ENCODE measurements at regions not wholly inside any gene's neighbourhood (a gene's known extent, or its start where the extent isn't known, plus 50 kb on each side); places are given as distances from the start of the nearest gene placed in this dataset.
"Not testable (repeated sequence)": the region's sequence is repeated elsewhere in the genome, so short reads cannot be mapped to it uniquely, and the experiment has no call there.

DNA sequence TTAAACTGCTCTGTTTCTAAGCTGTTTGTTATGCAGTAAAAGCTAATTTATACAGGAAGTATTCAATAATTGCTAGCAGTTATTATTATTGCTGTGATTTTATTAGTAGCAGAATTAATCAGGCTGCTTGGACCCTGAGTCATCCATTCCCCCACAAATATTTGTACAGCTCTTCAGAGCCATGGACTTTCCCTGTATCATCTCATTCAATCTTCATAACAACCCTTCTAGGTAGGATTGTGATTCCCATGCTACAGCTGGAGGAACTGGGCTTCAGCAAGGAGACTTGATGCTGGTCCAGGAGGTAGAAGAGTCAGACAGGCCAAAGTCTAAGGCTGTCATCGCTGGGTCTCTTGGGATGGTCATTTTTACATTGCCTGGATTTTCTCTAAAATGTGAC is 208.3 kb downstream of the C16orf95 start:
- no peak for DNase-seq (ENCODE audit: low read depth)

DNA sequence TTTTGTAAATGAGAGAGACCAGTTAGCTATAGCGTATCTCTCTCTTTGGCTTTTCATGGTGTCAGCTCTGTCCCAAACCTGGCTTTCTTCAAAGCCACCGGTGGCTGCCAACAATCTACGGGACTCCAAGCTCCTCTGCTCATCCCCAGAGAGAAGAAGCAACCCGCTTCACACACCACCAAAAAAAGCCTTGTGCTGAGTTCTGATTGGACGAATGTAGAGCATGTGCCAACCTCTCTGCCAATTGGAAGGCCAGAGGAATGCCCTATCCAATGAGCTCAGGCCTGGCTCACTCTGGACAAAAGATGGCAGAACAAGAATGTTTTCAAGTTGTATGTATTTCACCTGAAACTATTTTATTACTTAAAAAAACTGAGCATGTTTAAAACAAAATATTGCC is 202.4 kb downstream of the C16orf95 start:
- DNase-seq (ENCODE audit: low read depth), result no peak

DNA sequence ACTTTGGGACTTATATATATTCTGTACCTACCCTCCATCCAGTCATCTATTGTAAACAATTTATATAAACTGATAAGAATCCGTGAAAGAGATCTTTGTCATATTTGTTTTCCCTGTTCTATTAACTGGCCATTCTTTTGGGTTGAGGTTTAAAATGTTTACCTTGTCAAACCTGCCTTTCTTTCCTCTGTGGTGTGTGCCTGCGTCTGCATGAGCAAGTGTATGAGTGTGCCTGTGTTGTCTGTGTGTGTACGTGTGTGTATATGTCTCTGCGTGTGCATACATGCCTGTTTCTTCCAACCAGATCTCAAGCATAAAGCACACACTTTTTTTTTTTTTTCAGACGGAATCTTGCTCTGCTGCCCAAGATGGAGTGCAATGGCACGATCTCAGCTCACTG is 201.5 kb downstream of the C16orf95 start:
- DNase-seq (ENCODE audit: low read depth), result no peak

DNA sequence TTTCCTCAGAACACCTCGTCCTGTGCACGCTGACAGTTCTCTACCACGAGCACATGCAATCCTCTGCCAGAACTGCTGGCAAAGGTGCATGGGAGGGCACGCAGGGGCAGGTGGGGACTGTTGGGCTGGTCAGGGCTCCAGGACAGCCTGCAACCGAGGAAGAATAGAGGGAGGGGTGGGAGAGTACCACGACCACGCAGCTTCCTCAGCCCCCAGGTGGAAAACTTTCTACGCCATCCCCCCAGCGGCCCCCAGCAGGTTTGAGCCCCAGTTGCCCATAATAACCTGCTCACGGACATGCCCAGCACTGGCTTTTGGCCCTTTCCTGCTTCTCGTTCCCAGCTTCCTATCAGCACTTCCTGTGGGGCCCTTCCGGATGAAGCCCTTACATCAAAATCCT is 199.3 kb downstream of the C16orf95 start:
- no peak for DNase-seq (ENCODE audit: low read depth)

DNA sequence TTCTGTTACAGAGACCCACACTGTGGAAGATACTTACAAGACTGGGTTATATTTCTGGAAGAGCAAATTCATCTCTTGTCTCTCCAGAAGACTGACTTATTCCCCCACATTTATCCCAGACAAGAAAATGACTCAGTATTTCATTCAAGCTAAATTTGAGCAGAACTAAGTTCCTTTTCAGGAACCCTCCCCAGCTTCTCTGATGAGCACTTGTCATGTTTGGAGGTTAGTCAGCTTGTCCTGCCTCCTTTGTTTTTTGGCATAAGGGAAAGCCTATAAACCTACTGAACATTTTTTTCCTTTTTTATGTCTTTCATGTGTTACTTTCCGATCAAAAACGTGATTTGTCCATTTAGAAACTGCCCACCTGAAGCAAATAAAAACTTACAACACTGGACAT is 198.0 kb downstream of the C16orf95 start:
- no peak for DNase-seq (ENCODE audit: low read depth)

DNA sequence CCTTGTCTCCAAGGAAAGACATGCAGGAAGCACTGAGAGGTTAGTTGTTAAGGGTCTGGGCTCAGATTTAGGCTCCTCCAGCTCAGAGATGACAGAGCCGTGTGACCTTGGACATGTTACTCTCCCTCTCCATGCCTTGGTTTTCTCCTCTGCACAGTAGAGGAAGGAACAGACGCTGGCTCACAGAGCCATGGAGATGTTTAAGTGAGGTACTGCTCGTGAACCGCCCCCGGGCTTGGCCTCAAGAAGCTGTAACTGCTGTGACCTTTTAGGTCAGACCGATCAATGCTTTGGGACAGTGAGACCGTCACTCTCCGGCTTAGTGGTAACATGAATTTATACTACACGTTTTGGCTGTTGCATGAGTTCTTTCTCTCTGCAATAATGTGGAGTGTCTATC is 197.4 kb downstream of the C16orf95 start:
- DNase-seq (ENCODE audit: low read depth), result no peak

DNA sequence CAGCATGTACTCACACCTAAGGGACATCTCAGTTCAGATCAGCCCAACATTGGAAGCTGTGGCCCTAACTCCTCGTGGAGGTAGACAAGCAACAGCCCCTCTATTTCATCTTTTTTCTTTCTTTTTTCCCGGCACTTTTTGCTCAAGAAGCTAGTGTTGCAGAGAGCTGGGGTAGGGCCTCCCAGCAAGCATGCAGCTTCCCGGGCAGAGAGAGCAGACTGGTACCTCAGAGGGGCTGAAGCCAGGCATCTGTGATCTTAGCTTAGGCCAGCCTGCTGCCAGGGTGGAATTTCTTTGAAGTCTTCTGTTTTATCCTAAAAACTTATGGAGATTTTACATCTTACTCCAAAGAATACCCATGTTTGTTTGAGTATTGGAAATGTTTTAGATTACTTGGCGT is 195.4 kb downstream of the C16orf95 start:
- no peak for DNase-seq (ENCODE audit: low read depth)

DNA sequence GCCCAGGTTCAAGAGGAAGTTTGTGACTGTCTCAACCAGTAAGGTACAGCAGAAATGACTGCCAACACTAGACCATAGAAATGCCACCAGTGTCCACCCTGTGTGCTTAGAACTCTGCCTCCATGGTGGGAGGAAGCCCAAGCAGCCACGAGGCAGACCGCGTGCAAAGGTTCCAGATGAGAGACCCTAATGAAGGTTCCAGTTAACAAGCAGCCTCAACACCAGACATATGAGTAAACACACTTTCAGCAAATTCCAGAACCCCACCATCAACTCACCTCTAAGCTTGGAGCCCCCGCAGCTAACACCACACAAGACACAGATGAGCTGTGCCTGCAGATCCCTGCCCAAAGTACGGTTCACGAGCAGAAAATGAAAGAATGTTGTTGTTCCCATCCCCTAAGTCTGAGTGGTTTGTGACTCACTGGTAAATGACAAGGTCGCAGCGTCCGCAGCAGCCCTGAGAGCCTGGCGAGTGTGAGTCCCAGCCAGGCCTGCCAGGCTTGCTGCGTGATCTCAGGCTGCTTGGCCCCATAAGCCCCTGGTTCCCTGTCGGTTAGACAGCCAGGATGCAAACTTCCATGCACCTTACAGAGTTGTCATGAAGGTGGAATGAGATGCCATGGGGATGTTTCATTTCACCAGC is 193.7 kb downstream of the C16orf95 start:
- DNase-seq (ENCODE audit: low read depth), result no peak

DNA sequence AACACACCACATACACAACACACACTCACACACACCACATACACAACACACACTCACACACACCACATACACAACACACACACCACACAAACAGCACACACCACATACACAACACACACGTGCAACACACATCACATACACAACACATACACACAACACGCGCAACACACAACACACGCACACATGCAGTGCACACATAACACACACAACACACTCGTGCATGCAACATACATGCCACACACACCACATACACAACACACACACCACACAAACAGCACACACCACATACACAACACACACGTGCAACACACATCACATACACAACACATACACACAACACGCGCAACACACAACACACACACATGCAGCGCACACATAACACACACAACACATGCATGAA is 192.8 kb downstream of the C16orf95 start:
- not testable (repeated sequence) for DNase-seq (ENCODE audit: low read depth)

DNA sequence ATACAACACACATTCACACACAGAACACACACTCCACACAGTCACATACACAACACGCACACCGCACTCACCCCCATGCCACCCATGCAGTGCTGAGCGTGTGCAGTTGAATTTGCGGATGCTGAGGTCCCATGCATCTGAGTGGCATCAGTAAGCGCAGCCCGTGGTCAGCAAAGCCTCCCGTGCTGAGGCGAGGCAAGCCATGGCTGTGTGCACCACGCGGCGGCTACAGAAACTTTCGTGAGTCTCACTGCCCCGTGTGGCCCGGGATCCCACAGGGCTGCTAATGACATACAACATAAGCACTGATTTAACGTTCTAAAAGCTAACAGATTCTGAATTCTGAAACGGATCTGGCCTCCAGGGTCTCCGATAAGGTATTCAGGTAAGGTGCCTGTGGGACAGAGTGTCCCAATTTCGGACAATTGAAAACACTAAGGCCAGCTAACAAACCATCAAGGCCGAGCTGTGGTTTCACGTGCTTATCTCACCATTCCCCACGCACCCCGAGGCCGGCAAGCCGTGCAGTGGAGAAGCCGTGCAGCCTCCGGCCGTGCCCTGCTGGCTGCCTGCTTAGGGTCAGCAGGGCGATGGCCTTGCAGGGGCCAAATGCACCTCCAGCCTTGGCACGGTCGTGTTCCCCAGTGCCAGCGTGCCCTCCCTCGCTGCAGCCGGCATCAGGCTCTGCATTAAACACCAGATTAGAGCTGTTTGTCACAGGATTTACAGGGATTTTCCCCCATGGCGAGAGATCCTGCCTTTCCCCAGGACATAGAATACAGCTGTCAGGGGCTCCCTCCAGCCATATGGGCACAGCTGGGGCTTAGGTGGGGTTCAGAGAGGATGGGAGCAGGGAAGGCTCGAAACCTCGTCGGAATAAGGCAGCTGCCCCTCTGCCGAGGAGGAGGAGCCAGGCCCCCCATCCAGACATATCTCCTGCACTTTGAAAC is 191.7 kb downstream of the C16orf95 start:
- no peak for DNase-seq (ENCODE audit: low read depth)

DNA sequence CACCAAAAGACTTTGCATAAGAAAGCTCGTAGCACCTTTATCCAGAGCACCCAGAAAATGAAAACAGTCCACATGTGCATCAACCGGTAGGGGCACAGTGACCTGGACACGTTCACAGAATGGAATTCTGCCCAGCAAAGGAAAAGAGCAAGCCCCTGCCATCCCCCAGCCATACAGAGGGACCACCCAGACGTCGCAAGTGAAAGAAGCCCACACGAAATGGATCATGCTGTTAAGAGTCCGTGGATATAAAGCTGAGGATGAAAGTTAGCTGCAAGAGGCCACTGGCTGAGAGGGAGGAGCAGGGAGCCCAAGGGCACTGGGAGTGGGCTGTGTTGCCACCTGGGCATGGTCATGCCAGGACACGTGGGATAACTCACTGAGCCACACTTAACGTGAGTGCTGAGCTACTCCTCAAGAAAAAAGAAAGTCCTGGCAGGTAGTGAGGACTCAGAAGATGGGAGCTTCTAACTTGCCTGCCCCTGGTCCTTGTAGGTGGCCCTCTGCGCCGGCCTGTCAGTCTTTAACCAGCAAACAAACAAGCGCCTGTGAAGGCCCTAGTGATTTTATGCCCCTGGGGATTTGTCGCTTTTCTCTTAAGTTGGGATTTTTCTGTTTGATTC is 190.7 kb downstream of the C16orf95 start:
- DNase-seq (ENCODE audit: low read depth), result no peak

DNA sequence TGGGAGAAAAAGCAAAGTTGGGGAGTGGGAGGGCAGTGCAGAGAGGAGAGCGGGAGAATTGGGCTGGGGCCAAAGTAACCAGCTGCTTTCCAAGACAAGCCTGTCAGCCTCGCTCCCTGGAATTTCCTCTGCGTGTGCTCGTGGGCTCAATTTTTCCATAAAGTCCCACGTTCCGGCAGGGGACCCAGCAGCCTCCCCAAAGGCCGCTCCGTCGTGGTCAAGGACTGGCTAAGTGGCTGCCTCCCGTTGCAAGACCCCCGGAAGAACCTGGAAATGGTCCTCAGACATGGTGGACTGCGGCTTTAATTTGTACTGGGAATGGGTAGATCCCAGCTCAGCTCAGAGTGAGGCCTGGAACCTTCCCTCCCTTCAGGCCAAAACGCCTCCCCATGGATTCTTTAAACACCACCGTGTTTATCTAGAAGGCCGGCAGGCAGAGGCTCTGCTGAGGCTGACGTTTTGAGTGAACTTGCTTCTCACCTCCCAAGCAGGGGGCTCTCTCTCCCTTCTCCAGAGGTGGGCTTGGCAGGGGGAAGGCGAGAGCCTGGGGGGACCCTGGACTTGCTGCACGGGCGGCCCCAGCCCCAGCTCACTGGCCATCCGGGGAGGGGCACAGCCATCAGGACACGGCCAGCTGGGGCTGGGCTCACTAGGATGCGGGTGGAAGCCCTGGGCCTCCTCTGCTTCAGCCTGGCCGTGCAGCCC is 190.0 kb downstream of the C16orf95 start:
- DNase-seq (ENCODE audit: low read depth), result no peak

DNA sequence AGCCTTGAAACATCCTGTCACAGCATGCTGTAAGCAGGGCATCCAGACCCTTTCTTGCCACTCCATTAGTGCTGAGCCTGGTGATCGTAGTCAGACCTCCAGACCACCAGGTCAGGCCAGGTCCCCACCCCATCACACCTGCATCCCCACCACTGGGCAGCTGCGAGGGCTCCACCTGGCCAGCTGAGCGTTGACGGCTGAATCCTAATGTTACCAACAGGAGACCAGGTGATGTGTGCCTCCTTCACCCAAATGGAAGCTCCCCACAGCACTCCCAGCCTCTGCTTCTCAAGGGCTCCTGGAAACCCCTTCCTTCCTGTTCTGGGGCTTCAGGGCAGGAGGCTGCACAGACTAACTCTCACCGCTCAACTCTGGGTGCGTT is 189.4 kb downstream of the C16orf95 start:
- DNase-seq (ENCODE audit: low read depth), result no peak

DNA sequence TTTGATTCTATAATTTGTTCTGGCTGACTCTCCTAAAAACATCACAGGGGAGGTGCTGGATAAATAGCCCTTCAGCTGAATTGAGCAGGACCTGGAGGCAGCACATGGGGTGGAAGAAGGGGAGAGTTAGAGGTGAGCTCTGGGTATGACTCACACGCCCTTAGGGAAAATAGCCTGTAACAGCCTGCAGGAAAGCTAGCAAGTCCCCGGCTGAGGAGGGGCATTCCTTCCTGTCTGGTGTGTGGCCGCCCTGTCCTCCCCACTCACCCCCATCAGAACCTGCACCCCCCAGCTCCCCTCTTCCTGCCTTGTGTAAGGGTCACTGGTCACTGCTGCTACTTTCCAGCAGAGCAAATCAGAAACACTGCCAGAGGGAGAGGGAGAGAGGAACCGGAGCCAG is 187.4 kb downstream of the C16orf95 start:
- no peak for DNase-seq (ENCODE audit: low read depth)

DNA sequence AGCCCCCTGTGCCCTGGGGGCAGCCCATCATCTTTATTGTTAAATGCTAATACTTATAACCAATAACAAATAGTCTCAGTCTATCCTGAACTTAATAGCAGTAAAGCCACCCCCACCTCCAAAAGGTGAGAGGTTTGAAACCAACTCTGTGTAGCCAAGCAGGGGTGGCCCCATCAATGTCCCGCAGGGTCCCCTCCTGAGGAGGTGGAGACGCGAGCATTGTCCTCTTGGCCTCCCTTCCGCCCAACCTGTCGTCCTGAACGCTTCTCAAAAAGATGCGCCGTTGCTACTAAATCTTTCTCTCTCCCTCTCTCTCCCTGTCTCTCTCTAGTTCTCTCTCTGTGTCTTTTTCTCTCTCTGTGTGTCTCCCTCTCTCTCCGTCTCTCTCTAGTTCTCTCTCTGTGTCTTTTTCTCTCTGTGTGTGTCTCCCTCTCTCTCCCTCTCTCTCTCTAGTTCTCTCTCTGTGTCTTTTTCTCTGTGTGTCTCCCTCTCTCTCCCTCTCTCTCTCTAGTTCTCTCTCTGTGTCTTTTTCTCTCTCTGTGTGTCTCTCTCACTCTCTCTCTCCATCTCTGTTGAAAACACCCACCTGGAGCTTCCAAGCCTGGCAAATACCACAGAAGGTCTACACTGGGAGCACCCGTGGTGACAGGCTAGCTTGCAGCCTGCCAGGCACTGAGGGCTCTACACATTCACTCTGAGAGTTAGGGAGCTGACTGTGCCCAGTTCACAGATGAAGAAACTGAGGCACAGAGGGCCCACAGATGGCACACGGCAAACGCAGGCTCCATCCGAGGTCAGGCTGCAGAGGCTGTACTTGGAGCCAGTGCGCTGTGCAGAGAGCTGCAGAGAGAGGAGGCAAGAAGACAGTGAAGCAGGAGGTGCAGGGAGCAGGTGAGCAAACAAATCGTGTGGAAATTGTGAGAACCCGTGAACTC is 185.9 kb downstream of the C16orf95 start:
- no peak for DNase-seq (ENCODE audit: low read depth)

DNA sequence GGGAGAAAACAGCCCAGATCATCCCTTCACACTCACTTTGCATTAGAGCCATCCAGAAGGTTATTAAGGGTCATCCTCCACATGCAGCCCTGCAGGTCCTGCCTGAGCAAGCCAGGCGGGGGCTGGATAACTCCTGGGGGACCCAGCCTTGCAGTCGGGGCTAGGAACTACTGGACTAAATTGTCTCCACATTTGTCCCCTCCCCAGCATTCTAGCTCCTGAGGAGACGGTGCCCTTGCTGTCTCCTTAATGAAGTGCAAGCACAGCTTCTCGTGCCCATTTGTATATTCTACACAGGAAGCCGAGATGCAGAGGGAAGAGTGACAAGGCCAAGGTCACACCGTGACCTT is 185.2 kb downstream of the C16orf95 start:
- DNase-seq (ENCODE audit: low read depth), result no peak

DNA sequence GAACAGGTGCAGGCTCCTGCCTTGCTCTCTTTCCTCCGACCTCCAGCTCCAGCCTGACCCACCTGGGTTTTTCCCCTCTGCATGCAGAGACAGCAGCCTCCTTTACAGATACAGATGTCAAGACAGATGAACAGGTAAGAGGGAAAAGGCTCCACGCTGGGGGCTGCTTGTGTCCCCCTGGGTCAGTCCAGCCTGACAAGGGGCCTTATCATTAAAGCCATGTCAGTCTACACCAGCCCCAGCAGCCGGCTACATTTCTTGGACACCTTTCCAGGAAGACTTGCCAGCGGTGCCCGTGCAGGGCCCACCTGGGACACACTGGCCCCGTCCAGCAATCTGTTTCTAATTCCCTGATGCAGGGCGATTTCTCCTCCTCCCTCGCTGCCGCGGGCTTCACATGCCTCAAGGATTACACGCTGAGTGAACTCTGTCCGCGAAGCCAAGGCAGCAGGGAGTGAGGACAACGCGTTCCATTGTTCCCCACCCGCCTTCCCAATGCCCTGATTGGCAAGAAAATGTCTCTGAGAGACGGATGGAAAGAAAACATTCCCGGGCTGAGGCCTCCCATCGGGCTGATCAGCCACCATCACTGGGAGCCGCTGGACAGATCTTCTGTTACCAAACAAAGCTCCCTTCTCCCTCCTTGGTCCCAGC is 184.7 kb downstream of the C16orf95 start:
- DNase-seq (ENCODE audit: low read depth), result no peak

DNA sequence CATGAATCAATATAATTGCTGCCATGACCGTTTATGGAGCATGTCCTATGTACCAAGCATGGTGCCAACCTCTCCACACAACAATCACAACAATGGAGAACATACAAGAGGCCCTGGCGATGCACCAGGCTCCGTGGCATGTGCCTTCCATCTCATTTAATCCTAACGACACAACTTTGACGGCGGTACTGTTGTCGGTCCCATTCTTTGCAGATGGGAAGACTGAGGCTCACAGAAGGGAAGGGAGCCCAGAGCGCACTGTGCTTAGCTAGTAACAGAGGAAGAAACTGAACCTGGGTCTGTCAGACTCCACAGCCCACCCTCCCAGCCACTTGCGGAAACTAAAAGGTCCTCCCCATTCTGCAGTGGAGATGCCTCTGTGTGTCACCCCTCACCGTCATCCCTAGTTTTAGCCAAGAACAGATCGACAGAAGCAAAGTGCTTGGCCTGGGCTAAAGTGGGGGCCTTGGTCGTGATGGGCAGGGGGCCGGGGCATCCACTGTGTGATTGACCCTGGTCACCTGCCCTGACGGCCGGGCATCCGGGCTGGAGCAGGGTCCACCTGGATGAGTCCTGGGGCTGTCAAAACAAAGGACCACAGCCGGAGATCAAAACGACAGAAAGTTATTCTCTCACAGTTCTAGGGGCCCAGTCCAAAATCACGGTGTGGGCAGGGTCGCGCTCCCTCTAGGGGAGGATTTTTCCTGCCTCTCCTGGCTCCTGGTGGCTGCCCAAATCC is 183.9 kb downstream of the C16orf95 start:
- no peak for DNase-seq (ENCODE audit: low read depth)

DNA sequence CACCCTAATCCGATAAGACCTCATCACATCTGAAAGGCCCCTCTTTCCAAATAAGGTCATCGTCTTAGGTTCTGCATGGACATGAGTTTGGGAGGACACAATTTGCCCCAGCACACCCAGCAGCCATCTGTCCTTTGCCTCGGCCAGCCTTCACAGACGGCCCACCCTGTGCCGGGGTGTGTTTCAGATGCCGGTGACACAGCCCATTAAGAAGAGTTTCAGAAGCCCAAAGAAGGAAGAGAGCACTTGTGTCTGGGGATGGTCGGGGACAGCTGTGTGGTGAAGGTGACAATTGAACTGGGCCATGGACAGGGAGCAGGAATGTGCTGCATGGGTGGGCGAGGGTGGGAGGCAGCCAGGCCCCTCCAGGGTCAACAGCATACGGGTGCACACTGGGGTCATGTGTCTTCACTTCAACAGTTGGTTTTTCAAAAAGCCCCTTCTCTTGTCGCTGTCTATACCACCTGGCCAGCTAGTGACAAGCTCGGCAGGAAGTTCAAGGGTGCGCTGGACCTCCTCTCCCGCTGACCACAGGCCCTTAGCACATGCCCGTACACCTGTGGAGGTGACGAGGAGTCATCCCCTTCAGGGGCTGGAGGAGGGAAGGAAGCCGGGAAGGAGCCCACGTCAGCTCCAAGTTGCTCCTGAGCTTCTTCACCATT is 183.1 kb downstream of the C16orf95 start:
- no peak for DNase-seq (ENCODE audit: low read depth)

DNA sequence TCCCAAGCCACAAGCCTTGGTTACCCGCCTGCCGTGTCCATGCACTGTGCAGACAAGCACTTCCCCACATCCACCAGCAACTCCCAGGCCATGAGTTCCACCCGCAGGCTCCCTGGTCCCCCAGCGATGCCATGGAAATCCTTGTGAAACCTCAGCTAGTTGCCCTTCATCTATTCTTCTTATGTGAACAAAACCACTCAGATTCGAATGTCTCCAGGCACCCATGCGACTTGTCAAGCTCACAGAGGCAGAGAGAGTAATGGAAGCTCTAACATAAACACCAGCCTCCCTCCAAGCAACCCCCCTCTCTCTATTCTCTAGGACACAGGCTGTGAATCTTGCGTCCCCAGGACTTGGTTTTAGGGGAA is 182.6 kb downstream of the C16orf95 start:
- no peak for DNase-seq (ENCODE audit: low read depth)
